HG03558 (cell line): ENCODE measurements at regions not wholly inside any gene's neighbourhood (a gene's known extent, or its start where the extent isn't known, plus 50 kb on each side); places are given as distances from the start of the nearest gene placed in this dataset.
"Not testable (repeated sequence)": the region's sequence is repeated elsewhere in the genome, so short reads cannot be mapped to it uniquely, and the experiment has no call there.

Experiments used
- ATAC-seq: cut with Tn5 transposase; IDR thresholded peaks from one replicate; pipeline ENCODE4 v1.9.1; 2021; ENCODE audit warnings: moderate number of reproducible peaks; ENCODE audit not compliant: unreplicated experiment; ENCODE audit errors: extremely low read depth

DNA sequence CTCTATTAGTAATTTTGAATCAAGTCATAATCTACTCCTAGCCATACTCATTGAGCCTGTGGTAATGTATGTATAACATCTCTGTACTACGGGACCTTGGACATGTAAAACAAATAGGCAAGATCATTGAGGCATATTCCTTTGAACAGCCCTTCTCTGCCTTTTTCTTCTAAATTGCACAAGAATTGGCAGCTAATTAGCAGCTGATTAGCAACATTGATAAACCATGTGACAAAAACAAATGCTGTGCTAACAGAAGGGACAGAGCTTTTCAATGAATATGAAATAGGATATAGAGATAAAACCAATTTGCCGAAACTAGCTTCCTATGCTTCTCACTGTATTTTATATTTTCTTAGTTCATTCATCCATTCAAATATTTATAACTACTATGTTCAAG, 1474.2 kb downstream of the FAM181B start:
- no peak for ATAC-seq

DNA sequence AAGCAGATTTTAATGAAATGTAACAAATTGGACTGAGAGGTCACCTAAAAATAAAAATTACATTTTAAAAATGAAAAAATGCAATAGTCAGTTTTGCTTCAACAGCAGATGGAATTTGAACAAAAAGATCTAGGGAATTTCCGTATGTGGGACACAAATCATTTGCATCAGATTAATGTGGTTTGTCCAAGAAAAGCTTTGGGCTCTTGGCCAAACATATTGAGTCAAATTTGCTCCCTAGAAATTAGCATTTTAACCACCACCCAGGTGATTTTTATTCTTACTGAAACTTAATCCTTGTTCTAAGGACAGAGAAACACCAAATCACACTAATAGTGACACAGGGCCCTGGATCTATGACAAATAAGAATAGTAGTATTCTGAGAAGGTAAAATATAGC, 1477.8 kb downstream of the FAM181B start:
- ATAC-seq = no peak

DNA sequence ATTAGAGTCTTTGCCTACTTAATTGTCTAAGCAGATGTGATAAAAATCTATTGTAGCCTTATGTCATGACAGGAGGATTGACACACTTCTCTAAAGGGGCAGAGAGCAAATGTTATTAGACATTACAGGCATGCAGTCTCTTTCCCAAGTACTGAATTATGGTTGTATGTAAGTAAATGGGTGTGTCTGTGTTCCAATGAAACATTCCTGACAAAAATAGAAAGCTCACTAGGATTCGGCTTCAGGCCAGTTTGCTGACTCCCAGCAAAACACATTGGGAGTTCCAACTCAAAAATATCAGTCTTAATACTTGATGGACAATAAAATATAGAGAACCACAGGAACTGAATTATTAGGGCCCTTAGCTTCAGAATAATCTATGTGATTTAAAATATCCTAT, 1480.4 kb downstream of the FAM181B start:
- ATAC-seq = no peak

DNA sequence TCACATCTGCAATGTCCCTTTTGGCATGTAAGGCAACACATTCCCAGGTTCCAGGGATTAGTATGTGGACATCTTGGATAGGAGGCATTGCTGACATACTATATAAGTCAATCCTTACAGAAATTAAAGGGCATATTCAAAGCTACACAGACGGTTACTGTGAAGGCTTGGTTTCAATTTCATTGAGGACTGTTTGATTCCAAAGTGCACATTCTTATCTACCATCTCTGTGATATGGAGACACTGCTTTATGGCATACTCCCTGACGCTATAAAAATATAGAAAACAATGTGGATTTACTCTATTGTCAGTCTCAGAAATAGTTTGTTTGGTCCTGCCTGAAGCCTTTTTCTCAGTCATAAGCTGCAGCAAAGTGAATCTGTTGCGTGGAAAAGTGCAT, 1486.7 kb downstream of the FAM181B start:
- ATAC-seq = no peak

DNA sequence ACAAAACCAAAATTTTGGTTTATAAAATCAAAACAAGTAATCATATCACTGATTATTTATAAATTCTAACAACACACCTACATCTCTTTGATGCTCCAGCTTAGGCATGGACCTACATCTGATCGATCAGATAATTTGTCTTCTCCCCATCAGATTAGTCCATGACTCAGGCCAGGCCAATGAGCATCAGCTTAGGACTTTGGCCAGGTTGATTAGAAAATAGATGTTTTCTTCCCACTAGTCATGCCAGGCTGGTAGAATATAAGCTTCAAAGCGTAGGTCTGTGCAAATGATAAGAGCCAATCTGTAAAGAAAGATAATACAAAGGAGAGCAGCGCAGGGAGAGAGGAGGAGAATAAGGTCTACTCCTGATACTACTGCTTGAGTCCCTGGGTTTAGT, 1487.9 kb downstream of the FAM181B start:
- no peak for ATAC-seq

DNA sequence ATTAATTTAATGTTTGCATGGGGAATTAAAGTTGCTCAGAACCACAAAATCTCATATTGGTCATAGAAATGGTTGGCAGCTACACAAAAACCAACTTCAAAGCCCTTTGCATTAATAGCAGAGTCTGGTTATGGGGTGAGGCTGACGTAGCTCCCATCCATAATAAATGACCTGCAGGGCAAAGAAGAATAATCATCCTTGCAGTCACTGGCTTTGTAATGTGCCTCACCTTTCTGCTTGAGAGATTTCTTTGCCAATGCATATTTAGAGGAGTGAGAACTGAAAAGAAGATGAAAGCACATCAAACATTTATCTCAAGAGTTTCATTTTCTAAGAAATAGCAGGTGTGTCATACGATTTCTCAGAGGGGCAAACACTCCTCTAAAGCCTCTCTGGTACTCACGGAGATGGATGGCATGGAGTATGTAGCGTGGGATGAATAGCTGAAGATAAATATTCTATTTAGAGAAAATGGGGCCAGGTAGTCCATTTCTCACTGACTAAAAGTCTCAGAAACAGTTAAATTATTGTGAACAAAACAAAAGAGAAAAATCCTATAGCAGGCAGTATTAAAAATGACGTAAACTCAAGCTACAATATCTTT, 1491.9 kb downstream of the FAM181B start:
- no peak for ATAC-seq

DNA sequence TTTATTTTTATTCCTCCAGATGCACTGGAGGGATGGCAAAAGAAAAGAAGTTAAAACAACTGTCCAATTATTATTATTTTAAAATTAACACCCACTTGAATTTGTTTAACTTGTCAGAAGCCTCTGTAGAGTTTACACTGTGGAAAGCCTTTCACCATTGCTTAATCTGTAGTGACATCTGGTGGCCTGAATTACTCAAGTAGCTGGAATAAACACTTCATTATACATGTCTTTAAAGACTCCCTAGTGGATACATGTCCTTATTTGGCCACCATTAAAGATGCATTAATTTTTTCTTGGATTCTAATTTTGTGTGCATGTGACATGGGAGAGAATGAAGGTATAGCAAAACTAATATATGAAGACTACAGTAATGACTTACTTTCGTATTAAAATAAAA, 1496.5 kb downstream of the FAM181B start:
- no peak for ATAC-seq

DNA sequence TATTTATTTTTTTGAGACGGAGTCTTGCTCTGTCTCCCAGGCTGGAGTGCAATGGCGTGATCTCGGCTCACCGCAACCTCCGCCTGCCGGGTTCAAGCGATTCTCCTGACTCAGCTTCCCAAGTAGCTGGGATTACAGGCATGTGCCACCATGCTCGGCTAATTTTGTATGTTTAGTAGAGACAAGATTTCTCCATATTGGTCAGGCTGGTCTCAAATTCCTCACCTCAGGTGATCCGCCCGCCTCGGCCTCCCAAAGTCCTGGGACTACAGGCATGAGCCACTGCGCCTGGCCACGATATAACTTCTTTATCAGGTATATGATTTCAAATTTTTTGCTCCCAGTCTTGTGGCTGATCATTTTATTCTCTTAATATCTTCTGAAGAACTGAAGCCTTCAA, 1506.3 kb downstream of the FAM181B start:
- not testable (repeated sequence) for ATAC-seq

DNA sequence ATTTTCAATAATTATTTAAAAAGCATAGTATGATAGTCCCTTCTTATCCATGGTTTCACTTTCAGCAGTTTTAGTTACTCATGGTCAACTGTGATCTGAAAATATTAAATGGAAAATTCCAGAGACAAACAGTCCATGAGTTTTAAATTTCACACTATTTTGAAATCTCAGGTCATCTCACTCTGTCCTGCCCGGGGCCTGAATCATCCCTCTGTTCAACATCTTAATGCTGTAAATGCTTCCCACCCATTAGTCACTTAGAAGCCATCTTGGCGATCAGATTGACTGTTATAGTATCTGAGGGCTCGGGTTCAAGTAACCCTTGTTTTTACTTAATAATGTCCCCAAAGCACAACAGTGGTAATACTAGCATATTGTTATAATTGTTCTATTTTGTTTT, 1509.3 kb downstream of the FAM181B start:
- no peak for ATAC-seq

DNA sequence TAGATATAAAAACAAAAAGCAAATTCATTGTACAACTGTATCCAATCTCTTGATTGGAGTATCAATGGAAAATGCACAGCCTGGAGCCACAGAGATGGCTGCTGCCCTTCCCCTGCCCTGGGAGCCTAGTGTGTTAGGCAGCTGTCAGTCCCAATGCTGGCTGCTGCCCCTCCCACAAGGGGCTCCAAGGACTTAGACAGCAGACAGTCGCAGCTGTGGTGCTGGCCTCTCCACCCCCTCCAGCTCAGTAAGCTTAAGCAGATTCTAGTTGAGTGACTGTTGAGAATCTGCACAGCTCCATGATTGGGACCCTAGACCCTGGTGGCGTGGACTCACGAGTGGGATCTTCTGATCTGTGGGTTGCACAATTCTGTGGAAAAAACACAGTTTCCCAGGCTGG, 1511.2 kb downstream of the FAM181B start:
- no peak for ATAC-seq

DNA sequence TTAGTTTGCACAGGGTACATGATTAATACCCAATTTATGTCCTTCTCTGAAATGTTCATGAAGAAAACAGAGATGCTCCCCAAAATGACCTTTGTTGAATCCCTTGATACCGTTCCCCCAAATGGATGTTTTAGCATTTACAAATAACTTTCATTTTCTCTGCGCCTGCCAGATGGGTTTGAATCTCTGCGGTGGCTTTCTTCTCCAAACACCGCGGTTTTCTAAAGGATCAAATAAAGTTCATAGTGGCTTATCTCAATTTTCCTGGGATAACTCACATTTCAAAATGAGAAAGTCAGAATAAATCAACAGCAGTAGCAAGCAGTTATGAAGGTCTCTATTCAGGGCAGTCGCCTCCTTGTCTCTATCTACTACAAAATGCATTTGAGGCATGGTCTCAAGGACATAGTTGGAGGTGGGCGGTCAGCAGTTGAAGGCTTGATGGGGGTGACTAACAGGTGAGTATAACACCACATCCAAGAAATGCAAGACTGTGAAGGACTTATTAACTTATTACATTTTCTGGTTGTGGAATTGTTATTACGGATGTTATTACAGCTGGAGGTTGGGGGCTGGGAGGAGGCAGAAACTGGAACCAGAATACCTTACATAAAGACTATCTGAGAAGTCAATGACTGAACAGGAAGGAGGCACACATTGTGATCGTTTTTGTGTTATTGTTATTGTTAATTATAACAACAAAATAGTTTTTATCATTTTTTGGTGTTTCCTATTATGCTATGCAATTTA, 1513.3 kb downstream of the FAM181B start:
- no peak for ATAC-seq

DNA sequence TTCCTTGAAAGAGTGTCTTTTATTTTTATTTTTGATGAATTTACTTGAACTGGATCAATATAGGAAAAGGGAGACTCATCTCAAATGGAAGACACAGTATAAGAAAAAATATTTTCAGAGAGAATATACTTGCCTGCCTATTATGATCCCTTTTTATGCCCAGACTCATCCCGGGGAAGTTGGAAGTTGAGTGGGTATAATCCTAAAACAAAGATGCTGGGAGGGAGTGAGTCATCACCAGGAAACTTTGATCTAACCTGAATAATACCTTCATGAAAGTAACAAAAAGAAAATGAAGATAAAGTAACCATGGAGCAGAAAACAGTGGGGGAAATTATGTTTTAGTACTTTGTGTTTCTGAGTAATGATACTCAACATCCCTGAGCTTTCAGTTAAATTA, 1514.0 kb downstream of the FAM181B start:
- ATAC-seq = no peak

DNA sequence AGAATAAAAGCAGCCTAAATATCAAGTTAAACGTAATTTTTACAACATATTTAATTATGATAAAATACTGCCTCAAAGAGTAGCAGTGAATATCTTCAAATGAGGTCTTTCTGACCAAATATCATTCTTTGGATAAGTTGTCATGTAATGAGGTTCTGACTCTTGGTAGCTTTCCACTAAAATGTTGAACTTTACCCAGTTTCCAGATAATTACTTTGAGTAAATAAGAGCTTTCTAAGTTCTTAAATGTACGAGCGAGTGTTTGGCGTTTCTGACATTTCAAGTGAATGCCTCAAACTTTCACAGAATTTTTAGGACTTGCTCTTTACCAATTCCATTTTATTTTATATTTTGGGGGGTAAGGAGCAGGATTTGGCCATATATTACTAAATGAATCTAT, 1515.2 kb downstream of the FAM181B start:
- no peak for ATAC-seq

DNA sequence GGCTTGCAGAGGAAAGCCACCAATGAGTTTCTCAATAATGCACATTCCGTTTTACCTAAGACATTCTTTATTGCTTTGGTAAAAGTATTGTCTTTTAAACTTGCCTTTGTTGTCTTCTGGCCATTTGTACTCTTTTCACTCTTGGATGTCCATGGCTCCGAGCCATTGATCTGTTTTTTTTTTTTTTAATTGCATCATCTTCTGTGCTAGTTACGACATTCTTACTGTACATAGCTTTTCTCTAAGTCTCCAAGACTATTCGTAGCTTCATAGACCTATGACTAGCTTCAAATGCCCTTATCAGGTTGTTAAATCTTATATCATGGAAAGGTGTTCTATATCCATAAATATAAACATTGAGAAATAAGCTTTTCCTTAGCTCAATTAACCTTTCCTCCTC, 1522.6 kb downstream of the FAM181B start:
- no peak for ATAC-seq

DNA sequence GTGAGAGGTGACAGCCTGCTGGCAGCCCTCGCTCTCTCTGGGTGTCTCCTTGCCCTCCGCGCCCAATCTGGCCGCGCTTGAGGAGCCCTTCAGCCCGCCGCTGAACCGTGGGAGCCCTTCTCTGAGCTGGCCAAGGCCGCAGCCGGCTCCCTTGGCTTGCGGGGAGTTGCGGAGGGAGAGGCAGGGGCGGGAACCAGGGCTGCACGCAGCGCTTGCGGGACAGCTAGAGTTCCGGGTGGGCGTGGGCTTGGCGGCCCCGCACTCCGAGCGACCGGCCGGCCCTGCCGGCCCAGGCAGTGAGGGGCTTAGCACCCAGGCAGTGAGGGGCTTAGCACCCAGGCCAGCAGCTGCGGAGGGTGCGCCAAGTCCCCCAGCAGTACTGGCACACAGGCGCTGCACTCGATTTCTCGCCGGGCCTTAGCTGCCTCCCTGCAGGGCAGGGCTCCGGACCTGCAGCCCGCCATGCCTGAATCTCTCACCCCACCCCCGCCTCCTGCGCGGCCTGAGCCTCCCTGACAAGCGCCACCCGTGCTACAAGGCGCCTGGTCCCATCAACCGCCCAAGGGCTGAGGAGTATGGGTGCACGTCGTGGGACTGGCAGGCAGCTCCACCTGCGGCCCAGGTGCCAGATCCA, 1526.1 kb downstream of the FAM181B start:
- no peak for ATAC-seq

DNA sequence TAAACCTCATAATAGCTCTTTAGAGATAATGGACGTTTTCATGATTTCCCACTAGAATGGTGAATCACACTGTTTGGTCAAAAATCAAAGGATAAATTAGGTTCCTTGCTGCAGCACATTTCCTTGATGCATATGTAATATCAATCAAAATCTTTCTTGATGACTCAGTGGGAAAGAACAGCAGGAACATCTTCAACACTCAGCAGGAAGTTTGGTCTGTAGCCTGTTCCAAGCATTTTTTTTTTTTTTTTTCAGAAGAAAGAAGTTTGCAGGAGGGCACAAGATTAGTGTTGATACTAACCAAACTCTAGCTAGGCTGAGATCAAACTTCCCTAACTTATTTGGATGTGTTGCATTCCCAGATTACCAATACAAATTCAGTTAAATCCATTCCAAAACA, 1529.8 kb downstream of the FAM181B start:
- ATAC-seq = no peak

DNA sequence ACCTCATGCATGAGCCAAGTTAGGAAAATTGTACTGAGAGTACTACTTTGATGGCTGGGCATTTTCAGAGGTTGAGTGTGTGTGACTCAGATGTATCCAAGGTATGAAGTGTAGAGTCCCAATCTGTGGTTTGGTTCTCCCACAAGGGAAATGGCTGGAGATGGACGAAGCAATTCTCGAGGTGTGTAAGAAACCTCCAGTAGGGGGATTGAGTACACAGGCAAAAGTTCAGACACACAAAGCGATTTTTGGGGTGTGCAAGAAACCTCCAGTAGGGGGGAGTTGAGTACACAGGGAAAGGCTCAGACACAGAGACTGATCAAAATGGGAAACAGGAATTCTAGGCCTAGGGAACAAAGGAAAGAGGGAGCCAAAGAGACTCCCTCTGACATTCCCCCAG, 1536.3 kb downstream of the FAM181B start:
- ATAC-seq = no peak

DNA sequence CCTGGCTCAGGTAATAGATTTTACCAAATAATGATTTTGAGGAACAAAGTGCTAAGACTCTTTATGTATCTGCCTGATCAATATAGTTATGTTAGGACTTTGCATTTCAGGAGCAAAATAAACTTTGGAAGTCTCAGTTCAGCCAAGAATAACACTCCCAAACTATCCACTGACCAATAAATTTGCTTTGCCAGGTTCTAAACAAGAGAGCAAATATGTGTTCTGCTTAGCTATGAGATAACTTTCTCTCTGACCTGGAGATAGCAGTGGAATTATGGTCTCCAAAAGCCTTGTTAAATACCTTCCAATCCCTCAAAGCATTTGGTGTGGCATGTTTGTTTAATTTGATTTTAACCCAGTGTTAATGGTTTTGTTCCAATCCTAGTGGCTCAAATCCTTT, 1541.1 kb downstream of the FAM181B start:
- no peak for ATAC-seq

DNA sequence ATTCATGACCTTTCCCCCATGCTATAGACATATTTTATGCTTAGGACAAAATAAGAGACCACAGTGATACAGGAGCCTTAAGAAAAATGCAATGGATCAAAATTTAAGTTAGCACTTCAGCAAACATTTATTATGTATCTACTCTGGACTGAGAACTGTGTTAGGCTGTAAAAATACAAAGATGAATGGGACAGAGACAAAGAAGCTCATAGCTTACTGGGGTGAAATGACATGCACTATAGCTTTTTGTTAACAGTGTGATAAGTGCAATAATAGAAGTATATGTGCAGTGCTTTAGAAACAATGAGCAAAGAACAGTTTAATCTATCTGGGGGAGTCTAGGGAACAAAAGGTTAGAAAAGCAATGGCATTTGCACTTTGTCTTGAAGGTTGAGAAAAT, 1543.1 kb downstream of the FAM181B start:
- ATAC-seq = no peak

DNA sequence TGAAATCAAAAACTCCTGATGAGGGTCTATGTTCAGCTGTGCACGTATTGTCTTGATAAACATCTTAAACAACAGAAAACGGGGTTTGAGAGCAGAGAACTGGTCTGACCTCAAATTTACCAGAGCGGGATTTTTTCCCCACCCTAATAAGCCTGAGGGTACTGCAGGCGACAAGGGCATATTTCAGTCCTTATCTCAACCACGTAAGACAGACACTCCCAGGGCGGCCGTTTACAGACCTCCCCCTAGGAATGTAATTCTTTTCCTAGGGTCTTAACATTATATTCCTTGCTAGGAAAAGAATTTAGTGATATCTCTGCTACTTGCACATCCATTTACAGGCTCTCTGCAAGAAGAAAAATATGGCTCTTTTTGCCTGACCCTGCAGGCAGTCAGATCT, 1546.6 kb downstream of the FAM181B start:
- ATAC-seq = not testable (repeated sequence)

DNA sequence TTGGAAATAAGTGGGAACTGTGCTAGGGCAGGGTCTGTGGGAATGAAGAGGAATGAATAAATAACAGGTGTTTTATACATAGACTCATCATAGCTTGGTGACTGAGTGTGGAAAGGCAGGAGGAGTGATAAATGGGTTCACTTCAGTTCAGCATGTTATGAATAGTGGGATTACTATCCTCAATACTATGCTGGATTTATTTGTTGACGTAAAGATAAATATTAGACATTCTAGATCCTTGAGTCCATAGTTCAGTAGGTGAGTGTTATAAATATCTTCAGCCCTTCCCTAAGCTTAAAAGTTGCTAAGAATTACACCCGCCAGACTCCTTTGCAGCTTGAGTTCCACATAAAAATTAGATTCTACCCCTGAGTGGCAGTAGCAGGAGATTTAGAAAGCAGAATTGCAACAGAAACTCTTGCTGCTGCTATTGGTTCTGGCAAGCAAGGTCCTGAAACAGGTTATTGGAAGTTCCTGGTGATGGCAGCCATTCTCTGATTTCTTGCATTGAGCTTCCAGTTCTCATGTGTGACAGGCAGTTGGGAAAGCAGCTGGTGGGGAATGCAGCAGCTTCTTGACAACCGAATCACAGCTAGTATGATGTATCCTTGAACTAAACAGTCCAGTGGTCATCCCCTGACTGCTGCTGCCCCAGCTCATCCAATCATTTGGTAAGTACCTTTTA, 1558.9 kb downstream of the FAM181B start:
- no peak for ATAC-seq
